GM19452 (cell line): ENCODE measurements at regions not wholly inside any gene's neighbourhood (a gene's known extent, or its start where the extent isn't known, plus 50 kb on each side); places are given as distances from the start of the nearest gene placed in this dataset.
"Not testable (repeated sequence)": the region's sequence is repeated elsewhere in the genome, so short reads cannot be mapped to it uniquely, and the experiment has no call there.

Experiments
- ATAC-seq: cut with Tn5 transposase; IDR thresholded peaks from one replicate; pipeline ENCODE4 v1.9.1; 2021; ENCODE audit not compliant: unreplicated experiment

GRCh38 chrX:5314148-5314547 lies 914.5 kb downstream of the NLGN4X start:
- no peak for ATAC-seq

- ATAC-seq, result no peak
These were observed 921.3 kb downstream of the NLGN4X start for GRCh38 chrX:5307416-5307815.

- ATAC-seq, result no peak
These were observed 922.0 kb downstream of the NLGN4X start for GRCh38 chrX:5306654-5307121.

DNA sequence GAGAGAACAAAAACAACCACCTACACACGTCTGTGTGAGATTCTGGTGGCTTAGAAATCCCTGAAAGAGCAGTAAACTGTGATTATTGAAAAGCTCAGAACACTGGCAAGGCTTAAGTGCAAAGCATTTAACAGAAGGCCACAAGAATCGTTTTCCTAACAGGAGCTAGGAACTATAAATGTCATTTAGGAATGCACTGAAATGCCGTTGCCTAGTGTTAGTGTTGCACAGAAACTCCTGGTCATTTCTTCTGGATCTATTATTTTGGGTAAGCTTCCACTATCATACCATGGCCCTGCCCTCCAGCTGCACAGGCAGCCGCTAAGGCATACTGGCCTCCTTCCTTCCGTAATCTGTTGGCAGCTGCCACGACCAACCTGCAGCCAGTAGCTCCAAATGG lies 923.2 kb downstream of the NLGN4X start:
- no peak for ATAC-seq

- no peak for ATAC-seq
These were observed 933.7 kb downstream of the NLGN4X start for GRCh38 chrX:5295004-5295403.

- ATAC-seq, result no peak
These were observed 938.0 kb downstream of the NLGN4X start for GRCh38 chrX:5290635-5291034.

GRCh38 chrX:5289949-5290348 lies 938.7 kb downstream of the NLGN4X start:
- not testable (repeated sequence) for ATAC-seq

DNA sequence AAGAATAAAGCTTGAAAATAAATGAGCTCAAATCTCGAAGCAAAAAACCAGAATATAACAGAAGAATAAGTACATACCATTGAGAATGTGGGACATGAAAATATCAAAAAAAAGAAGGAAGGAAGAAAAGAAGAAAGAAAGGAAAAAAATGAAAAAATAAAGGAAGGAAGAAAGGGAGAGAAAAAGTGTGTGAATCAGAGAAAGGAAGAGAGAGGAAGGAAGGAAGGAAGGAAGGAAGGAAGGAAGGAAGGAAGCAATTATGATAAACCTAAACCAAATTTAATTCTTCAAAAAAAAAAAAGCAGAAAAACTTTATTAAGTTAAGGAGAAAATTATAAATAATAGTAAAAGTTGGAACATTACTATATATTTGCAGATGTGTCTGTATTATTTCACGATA lies 949.8 kb downstream of the NLGN4X start:
- ATAC-seq, result no peak

GRCh38 chrX:5265324-5265850 lies 963.3 kb downstream of the NLGN4X start:
- no peak for ATAC-seq

- no peak for ATAC-seq
These were observed 978.6 kb downstream of the NLGN4X start for GRCh38 chrX:5250106-5250505.

DNA sequence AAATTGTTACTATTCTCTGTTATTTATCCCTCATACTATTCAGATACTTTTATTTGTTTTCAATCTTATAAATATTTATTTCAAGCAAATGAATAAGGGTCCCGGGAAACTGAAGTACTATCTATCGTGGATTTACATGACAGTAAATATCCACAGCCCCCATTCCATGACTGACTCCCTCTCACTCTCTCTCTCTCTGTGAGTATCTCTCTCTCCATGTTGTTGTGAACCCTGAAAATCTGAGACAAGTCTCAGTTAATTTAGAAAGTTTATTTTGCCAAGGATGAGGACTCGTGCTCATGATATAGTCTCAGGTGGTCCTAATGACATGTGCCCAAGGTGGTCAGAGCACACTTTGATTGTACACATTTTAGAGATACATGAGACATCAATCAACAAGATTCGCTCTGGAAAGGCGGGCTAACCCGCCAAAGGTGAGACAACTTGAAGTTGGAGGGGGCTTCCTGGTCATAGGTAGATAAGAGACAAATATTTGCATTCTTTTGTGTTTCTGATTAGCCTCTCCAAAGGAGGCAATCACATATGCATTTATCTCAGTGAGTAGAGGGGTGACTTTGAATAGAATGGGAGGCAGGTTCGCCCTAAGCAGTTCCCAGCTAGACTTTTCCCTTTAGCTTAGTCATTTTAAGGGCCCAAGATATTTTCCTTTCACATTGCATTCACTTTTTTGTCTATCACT lies 986.4 kb downstream of the NLGN4X start:
- ATAC-seq, result no peak

DNA sequence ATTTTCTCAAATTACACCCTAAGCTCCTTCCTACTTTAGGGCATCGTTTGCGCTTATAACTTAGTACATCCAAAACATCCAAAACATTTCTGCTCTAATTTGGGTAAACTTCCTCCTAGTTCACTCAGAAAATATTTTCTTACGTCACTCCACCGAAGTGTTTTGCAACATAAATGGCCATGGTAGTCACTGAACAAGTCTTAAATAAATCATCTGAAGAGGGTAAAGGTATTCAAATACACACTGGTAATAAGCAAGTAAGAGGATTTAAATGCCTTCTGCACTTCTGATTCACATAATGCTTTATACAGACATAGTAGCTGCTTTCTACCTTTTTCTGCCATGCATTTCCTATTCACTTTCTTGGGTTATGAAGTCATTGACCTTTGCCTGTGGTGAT lies 991.9 kb downstream of the NLGN4X start:
- no peak for ATAC-seq

DNA sequence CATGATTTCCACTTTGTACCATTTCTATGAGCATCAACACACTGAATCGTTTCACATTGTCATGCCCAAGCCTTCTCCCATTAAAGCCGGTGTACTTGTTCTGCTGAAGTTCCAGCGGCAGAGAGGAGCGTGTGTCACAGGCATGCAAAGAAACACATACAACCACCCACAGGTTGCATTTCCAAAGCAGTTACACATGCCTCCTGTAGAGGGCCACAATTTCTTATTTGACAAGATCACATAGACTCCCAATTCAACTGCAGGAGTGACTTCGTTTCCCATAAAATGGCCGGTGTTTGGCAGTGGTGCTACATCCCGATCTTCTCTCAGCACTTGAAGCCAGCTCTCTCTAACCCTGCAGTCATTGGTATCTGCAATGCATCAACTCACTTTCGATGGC lies 992.6 kb downstream of the NLGN4X start:
- ATAC-seq, result no peak

GRCh38 chrX:5233830-5234229 lies 994.8 kb downstream of the NLGN4X start:
- ATAC-seq, result no peak

- no peak for ATAC-seq
These were observed 1008.2 kb downstream of the NLGN4X start for GRCh38 chrX:5220421-5220820.

- no peak for ATAC-seq
These were observed 1033.9 kb downstream of the NLGN4X start for GRCh38 chrX:5194806-5195205.

- no peak for ATAC-seq
These were observed 1048.4 kb downstream of the NLGN4X start for GRCh38 chrX:5180135-5180741.

GRCh38 chrX:5176766-5177165 lies 1051.9 kb downstream of the NLGN4X start:
- no peak for ATAC-seq

DNA sequence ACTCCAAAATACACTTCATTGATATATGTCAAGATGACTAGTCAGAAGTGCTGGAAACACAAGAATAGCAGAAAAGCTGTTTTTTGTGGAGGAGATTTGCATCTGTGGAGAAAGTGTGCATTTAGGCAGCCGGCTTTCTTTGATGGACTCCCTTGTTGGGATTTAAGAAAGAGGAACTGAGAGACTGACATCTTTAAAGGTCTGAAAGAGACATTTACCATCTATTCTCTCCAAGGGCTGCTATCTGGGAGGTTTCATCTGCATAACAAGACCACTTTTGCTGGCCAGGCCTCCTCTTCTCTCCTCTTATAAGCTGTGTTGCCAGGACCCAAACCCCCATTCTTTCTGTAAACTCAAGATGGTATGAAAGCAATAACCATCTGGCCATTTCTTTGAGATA lies 1065.0 kb downstream of the NLGN4X start:
- ATAC-seq, result no peak

DNA sequence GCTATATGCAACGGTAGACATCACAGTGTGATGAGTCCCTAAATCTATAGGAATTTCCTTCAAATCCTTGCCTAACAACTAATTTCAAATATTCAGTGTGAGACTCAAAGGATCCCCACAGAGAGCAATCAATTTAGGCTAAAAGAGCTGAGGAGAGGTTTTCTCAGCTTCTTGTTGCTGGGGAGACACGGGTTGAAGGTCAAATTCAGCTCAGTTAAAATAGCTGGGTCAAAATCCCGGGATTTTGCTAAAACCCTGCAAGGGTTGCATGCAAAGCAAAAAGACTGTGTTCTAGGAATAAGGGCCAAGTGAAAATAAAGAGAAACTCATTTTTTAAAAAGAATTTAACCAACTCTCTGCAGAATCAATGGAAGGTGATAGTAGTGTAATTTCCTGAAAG lies 1073.4 kb downstream of the NLGN4X start:
- ATAC-seq, result no peak

- no peak for ATAC-seq
These were observed 1082.7 kb downstream of the NLGN4X start for GRCh38 chrX:5145957-5146356.

GRCh38 chrX:5142644-5143043 lies 1086.0 kb downstream of the NLGN4X start:
- no peak for ATAC-seq
